Hepatocyte (in vitro differentiated cells): ENCODE measurements at regions not wholly inside any gene's neighbourhood (a gene's known extent, or its start where the extent isn't known, plus 50 kb on each side); places are given as distances from the start of the nearest gene placed in this dataset.

Experiments used
- DNase-seq: peaks from one replicate; pipeline ENCODE4 v3.0.0-alpha.2; 2016; ENCODE audit warnings: low spot score
- H2AFZ ChIP-seq: fragments of 200-600 bp; sonication (generic); 2 replicates; pipeline ENCODE4 v1.6.0; 2016; ENCODE audit warnings: antibody characterized with exemption, mild to moderate bottlenecking
- H3K27ac ChIP-seq: fragments of 200-600 bp; sonication (generic); 2 replicates; pipeline ENCODE4 v1.5.1; 2016; ENCODE audit warnings: mild to moderate bottlenecking
- H3K27me3 ChIP-seq: fragments of 200-600 bp; sonication (generic); 2 replicates; pipeline ENCODE4 v1.6.1; 2016
- H3K36me3 ChIP-seq: fragments of 200-600 bp; sonication (generic); replicated peaks from 2 replicates; pipeline ENCODE4 v1.5.1; 2016; ENCODE audit warnings: low read depth; ENCODE audit not compliant: insufficient read depth
- H3K4me1 ChIP-seq: fragments of 200-600 bp; sonication (generic); 2 replicates; pipeline ENCODE4 v1.5.1; 2016; ENCODE audit warnings: mild to moderate bottlenecking, moderate library complexity; ENCODE audit not compliant: insufficient read depth
- H3K4me2 ChIP-seq: fragments of 200-600 bp; sonication (generic); 2 replicates; pipeline ENCODE4 v1.6.0; 2016
- H3K4me3 ChIP-seq: fragments of 200-600 bp; sonication (generic); 2 replicates; pipeline ENCODE4 v1.5.1; 2016; ENCODE audit warnings: mild to moderate bottlenecking
- H3K79me2 ChIP-seq: fragments of 200-600 bp; sonication (generic); 2 replicates; pipeline ENCODE4 v1.6.0; 2017; ENCODE audit warnings: mild to moderate bottlenecking
- H3K9me2 ChIP-seq: fragments of 200-600 bp; sonication (generic); replicated peaks from 2 replicates; pipeline ENCODE4 v1.6.0; 2017; ENCODE audit warnings: mild to moderate bottlenecking; ENCODE audit not compliant: insufficient read depth
- H3K9me3 ChIP-seq: fragments of 200-600 bp; sonication (generic); 2 replicates; pipeline ENCODE4 v1.5.1; 2016; ENCODE audit warnings: low read depth, mild to moderate bottlenecking
- H4K20me1 ChIP-seq: fragments of 200-600 bp; sonication (generic); 2 replicates; pipeline ENCODE4 v1.6.0; 2016; ENCODE audit warnings: mild to moderate bottlenecking; ENCODE audit not compliant: insufficient read depth, poor library complexity, severe bottlenecking
- CTCF ChIP-seq: fragments of 200-600 bp; sonication (generic); IDR thresholded peaks from 2 replicates; pipeline ENCODE4 v1.5.1; 2016; ENCODE audit warnings: antibody characterized with exemption, mild to moderate bottlenecking; ENCODE audit not compliant: poor library complexity
- EZH2 ChIP-seq: fragments of 200-600 bp; sonication (generic); IDR thresholded peaks from 2 replicates; pipeline ENCODE4 v1.6.1; 2016; ENCODE audit warnings: antibody characterized with exemption, mild to moderate bottlenecking, borderline replicate concordance
- EZH2phosphoT487 ChIP-seq: fragments of 200-600 bp; sonication (generic); IDR thresholded peaks from one replicate; pipeline ENCODE4 v1.6.1; 2018; ENCODE audit warnings: antibody characterized with exemption, mild to moderate bottlenecking, low read depth, moderate library complexity; ENCODE audit not compliant: unreplicated experiment, severe bottlenecking
- WGBS: methylation state at CpG from one replicate; pipeline ENCODE4 v1.1.6; 2016; ENCODE audit warnings: low lambda C conversion rate; ENCODE audit errors: missing lambda C conversion rate; 5-methylcytosine and 5-hydroxymethylcytosine counted together

GRCh38 chr2:7109533-7109885 is 192.3 kb downstream of the RNF144A start:
- DNase-seq, result no peak

GRCh38 chr2:7111626-7112025 is 194.4 kb downstream of the RNF144A start:
- H3K4me1 ChIP-seq, result no peaks in the 10 kb centered on the region

More at GRCh38 chr2:7109533-7109885, 192.3 kb downstream of the RNF144A start:
- no peaks in the 10 kb centered on the region for H3K79me2 ChIP-seq
- TF ChIP-seq EZH2phosphoT487, result no peak
- no peak for TF ChIP-seq CTCF
- no peak for TF ChIP-seq EZH2
- H3K27ac ChIP-seq, result no peak overlapping the region
- WGBS, result 92% methylated on average over 6 of the region's 6 CpGs
- H3K9me3 ChIP-seq, result no peaks in the 10 kb centered on the region
- no peaks in the 10 kb centered on the region for H3K27me3 ChIP-seq
- no peaks in the 10 kb centered on the region for H4K20me1 ChIP-seq
- no peaks in the 10 kb centered on the region for H3K36me3 ChIP-seq
- no peaks in the 10 kb centered on the region for H3K9me2 ChIP-seq
- H3K4me2 ChIP-seq, result no peak overlapping the region
- no peak overlapping the region for H2AFZ ChIP-seq
- H3K4me1 ChIP-seq, result no peaks in the 10 kb centered on the region
- H3K4me3 ChIP-seq, result no peak overlapping the region

GRCh38 chr2:7115364-7115763 is 198.2 kb downstream of the RNF144A start:
- no peaks in the 10 kb centered on the region for H3K9me3 ChIP-seq
- H3K27me3 ChIP-seq, result no peaks in the 10 kb centered on the region
- no peak overlapping the region for H3K4me3 ChIP-seq
- no peaks in the 10 kb centered on the region for H3K79me2 ChIP-seq
- H3K4me1 ChIP-seq, result no peaks in the 10 kb centered on the region
- H3K4me2 ChIP-seq, result no peak overlapping the region
- DNase-seq, result no peak
- no peak overlapping the region for H2AFZ ChIP-seq
- TF ChIP-seq CTCF, result no peak
- H3K9me2 ChIP-seq, result no peaks in the 10 kb centered on the region
- no peaks in the 10 kb centered on the region for H4K20me1 ChIP-seq
- no peak overlapping the region for H3K27ac ChIP-seq
- WGBS, result 88% methylated on average over 2 of the region's 2 CpGs
- no peaks in the 10 kb centered on the region for H3K36me3 ChIP-seq

More at GRCh38 chr2:7111626-7112025, 194.4 kb downstream of the RNF144A start:
- Histone ChIP-seq H3K4me3 (no peak overlapping the region), H3K4me2 (no peak overlapping the region), H3K36me3 (no peaks in the 10 kb centered on the region), H2AFZ (no peak overlapping the region), H3K9me2 (no peaks in the 10 kb centered on the region), H3K79me2 (no peaks in the 10 kb centered on the region), H4K20me1 (no peaks in the 10 kb centered on the region), H3K9me3 (no peaks in the 10 kb centered on the region), H3K27me3 (no peaks in the 10 kb centered on the region), H3K27ac (no peak overlapping the region)
- TF ChIP-seq CTCF (peak; percentile 13), EZH2phosphoT487 (no peak)
- DNase-seq, result no peak

GRCh38 chr2:7115906-7116305 is 198.7 kb downstream of the RNF144A start:
- H3K4me1 ChIP-seq, result no peaks in the 10 kb centered on the region
- no peaks in the 10 kb centered on the region for H3K79me2 ChIP-seq
- no peaks in the 10 kb centered on the region for H4K20me1 ChIP-seq
- H3K4me2 ChIP-seq, result no peak overlapping the region
- H3K27ac ChIP-seq, result no peak overlapping the region
- WGBS, result 94% methylated on average over 4 of the region's 4 CpGs
- H3K4me3 ChIP-seq, result no peak overlapping the region
- no peaks in the 10 kb centered on the region for H3K9me2 ChIP-seq
- H3K36me3 ChIP-seq, result no peaks in the 10 kb centered on the region
- H3K27me3 ChIP-seq, result no peaks in the 10 kb centered on the region
- TF ChIP-seq EZH2, result no peak
- TF ChIP-seq EZH2phosphoT487, result no peak
- no peak for TF ChIP-seq CTCF
- H3K9me3 ChIP-seq, result no peaks in the 10 kb centered on the region
- H2AFZ ChIP-seq, result no peak overlapping the region
- no peak for DNase-seq
